Esophagus squamous epithelium (tissue), 4 donors: ENCODE measurements at regions not wholly inside any gene's neighbourhood (a gene's known extent, or its start where the extent isn't known, plus 50 kb on each side); places are given as distances from the start of the nearest gene placed in this dataset.

Experiments used
- CTCF ChIP-seq, 6 experiments: fragments of 450-650 bp in 4 of 6; fragments of 200-600 bp in 2 of 6; sonication (generic) in 2 of 6; IDR thresholded peaks; one replicate each; pipeline ENCODE4 v1.5.1; 2016 to 2019; ENCODE audit warnings: antibody characterized with exemption in 6 of 6, mild to moderate bottlenecking in 4 of 6, moderate library complexity in 4 of 6
- POLR2A ChIP-seq, 4 donors: fragments of 450-650 bp; IDR thresholded peaks; one replicate each; pipeline ENCODE4 v1.6.1; 2017; ENCODE audit warnings: antibody characterized with exemption in 4 of 4, mild to moderate bottlenecking in 4 of 4, moderate library complexity in 3 of 4

GRCh38 chr4:64960516-64960915 is 551.3 kb upstream of the TECRL start:
- TF ChIP-seq CTCF (IDR thresholded peaks at IDR 0.05): no peak
- no peak for TF ChIP-seq POLR2A (IDR thresholded peaks at IDR 0.05)
